B cell (primary cell): ENCODE measurements at regions not wholly inside any gene's neighbourhood (a gene's known extent, or its start where the extent isn't known, plus 50 kb on each side); places are given as distances from the start of the nearest gene placed in this dataset.
"Not testable (repeated sequence)": the region's sequence is repeated elsewhere in the genome, so short reads cannot be mapped to it uniquely, and the experiment has no call there.

ENCODE experiments used
- EZH2 ChIP-seq: IDR thresholded peaks from 2 replicates; pipeline ENCODE4 v1.6.1; 2012; ENCODE audit warnings: borderline replicate concordance, low read depth, mild to moderate bottlenecking, moderate library complexity, low read length; ENCODE audit not compliant: insufficient read depth, poor library complexity, severe bottlenecking
- TF ChIP-seq, protein P1 (sequence below): fragments of 200-600 bp; IDR thresholded peaks from one replicate; pipeline ENCODE4 v1.8.0; 2022; ENCODE audit warnings: antibody characterized with exemption, mild to moderate bottlenecking

DNA sequence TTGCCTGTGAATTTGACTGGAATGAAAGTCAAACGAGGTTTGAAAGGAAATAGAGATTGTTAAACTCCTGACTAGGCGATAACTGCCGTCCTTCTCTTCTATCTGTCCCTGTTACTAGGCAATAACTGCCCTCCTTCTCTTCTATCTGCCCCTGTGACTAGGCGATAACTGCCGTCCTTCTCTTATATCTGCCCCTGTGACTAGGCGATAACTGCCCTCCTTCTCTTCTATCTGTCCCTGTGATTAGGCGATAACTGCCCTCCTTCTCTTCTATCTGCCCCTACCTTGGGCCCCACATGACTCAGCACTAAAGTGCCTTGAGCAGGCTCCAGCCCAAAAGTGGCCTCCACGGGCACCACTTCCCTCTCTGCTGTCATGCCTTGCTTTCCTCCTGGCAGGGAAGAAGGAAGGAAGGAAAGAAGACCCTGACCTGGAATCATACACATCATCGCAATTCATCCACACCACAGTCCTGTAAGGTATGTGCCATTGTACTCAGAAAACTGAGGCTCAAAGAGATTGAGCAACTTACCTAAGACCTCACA, 2973.3 kb upstream of the OR11H1 start:
- TF ChIP-seq, protein P1, sequence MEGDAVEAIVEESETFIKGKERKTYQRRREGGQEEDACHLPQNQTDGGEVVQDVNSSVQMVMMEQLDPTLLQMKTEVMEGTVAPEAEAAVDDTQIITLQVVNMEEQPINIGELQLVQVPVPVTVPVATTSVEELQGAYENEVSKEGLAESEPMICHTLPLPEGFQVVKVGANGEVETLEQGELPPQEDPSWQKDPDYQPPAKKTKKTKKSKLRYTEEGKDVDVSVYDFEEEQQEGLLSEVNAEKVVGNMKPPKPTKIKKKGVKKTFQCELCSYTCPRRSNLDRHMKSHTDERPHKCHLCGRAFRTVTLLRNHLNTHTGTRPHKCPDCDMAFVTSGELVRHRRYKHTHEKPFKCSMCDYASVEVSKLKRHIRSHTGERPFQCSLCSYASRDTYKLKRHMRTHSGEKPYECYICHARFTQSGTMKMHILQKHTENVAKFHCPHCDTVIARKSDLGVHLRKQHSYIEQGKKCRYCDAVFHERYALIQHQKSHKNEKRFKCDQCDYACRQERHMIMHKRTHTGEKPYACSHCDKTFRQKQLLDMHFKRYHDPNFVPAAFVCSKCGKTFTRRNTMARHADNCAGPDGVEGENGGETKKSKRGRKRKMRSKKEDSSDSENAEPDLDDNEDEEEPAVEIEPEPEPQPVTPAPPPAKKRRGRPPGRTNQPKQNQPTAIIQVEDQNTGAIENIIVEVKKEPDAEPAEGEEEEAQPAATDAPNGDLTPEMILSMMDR: not testable (repeated sequence)
- TF ChIP-seq EZH2: not testable (repeated sequence)
